ENCODE measurements at regions not wholly inside any gene's neighbourhood (a gene's known extent, or its start where the extent isn't known, plus 50 kb on each side); places are given as distances from the start of the nearest gene placed in this dataset.

DNA sequence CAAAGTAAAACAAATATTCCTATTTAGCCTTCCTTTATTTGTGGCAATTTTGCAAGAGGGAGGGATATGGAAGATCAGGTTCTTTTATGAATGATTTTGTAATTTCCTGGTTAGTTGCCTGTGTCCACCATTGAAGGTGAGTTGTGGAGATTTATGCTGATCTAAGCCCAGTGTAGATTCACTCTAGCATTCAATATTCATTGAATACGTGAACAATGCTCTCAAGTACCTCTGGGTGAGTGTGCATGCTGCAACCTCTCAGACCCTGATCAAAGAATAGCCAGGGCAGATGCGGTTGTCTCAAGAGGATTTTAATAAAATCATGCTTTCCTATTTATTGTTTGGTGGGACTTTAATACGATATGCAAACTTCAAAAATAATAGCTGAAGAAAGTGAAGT is 628.4 kb downstream of the SPRY1 start:
- TF ChIP-seq, protein P1, sequence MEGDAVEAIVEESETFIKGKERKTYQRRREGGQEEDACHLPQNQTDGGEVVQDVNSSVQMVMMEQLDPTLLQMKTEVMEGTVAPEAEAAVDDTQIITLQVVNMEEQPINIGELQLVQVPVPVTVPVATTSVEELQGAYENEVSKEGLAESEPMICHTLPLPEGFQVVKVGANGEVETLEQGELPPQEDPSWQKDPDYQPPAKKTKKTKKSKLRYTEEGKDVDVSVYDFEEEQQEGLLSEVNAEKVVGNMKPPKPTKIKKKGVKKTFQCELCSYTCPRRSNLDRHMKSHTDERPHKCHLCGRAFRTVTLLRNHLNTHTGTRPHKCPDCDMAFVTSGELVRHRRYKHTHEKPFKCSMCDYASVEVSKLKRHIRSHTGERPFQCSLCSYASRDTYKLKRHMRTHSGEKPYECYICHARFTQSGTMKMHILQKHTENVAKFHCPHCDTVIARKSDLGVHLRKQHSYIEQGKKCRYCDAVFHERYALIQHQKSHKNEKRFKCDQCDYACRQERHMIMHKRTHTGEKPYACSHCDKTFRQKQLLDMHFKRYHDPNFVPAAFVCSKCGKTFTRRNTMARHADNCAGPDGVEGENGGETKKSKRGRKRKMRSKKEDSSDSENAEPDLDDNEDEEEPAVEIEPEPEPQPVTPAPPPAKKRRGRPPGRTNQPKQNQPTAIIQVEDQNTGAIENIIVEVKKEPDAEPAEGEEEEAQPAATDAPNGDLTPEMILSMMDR (optimal IDR thresholded peaks at IDR 0.05 in 1 of 3, IDR thresholded peaks at IDR 0.05 in 1 of 3, conservative IDR thresholded peaks at IDR 0.05 in 1 of 3; ENCODE audit: extremely low read depth in 1 of 3, insufficient read depth in 2 of 3, low read length in 3 of 3), result no peak
- TF ChIP-seq EZH2 (IDR thresholded peaks at IDR 0.05; ENCODE audit: low read length), result no peak
